ENCODE measurements at regions not wholly inside any gene's neighbourhood (a gene's known extent, or its start where the extent isn't known, plus 50 kb on each side); places are given as distances from the start of the nearest gene placed in this dataset.

DNA sequence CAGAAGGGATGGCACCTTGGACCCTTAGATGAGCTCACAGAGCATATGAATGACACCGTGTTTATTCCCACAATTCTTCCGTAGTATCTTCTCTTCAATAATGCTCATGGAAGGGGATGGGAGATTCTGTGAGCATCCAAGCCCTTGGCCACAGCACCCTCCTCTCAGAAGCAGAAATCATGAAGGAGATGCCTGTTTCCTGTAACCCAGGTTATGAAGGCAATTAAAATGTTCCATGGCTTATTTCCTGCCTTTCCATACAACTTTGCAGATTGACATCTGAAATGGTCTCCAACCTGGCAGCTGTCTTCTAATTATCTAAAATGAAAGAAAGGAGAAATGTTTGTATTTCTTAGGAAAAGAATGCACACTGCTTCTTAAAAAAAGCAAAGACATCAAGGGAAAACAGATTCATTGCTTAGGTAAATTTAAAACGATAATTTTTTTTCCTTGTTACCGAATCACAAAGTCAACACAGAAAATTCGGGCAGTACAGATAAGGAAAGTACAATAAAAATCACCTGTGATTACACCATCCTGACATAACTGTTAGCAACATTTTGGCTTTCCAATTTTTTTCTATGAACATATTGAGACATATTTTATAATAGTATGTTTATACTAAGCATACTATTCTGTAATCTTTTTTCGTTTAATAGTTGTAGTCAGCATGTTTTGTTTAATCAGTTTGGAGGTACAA lies 128.5 kb downstream of the SQOR start:
- TF ChIP-seq, protein P1, sequence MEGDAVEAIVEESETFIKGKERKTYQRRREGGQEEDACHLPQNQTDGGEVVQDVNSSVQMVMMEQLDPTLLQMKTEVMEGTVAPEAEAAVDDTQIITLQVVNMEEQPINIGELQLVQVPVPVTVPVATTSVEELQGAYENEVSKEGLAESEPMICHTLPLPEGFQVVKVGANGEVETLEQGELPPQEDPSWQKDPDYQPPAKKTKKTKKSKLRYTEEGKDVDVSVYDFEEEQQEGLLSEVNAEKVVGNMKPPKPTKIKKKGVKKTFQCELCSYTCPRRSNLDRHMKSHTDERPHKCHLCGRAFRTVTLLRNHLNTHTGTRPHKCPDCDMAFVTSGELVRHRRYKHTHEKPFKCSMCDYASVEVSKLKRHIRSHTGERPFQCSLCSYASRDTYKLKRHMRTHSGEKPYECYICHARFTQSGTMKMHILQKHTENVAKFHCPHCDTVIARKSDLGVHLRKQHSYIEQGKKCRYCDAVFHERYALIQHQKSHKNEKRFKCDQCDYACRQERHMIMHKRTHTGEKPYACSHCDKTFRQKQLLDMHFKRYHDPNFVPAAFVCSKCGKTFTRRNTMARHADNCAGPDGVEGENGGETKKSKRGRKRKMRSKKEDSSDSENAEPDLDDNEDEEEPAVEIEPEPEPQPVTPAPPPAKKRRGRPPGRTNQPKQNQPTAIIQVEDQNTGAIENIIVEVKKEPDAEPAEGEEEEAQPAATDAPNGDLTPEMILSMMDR (IDR thresholded peaks at IDR 0.05; ENCODE audit: insufficient read depth, low read depth, low read length) = no peak
- no peak for TF ChIP-seq EZH2 (IDR thresholded peaks at IDR 0.05; ENCODE audit: insufficient read depth, low read length)

All from astrocyte (in vitro differentiated cells and primary cell).